Endothelial cell of umbilical vein (primary cell): ENCODE measurements at regions not wholly inside any gene's neighbourhood (a gene's known extent, or its start where the extent isn't known, plus 50 kb on each side); places are given as distances from the start of the nearest gene placed in this dataset.

Experiments used
- BruUV-seq: library from RNA; stranded (reverse); fragments of 400-500 nt; replicated peaks from 2 replicates; lab custom pipeline; 2021; lab: Mats Ljungman, UMichigan
- CTCF ChIA-PET: fragments of 300-600, 350-600 bp; sonication (Branson Sonifier 250); formaldehyde crosslinking; loops from one replicate; lab custom pipeline; 2021; ENCODE audit warnings: antibody characterized with exemption, inconsistent platforms; lab: Charles Lee
- POLR2A ChIA-PET: fragments of 300-600, 350-600 bp; sonication (Branson Sonifier 250); formaldehyde crosslinking; loops from one replicate; lab custom pipeline; 2021; ENCODE audit warnings: antibody characterized with exemption, inconsistent platforms; lab: Charles Lee
- DNase-seq: peaks from one replicate; pipeline ENCODE4 v3.0.0-alpha.2; 2011; ENCODE audit warnings: low read depth, low spot score
- FAIRE-seq: peaks from 2 replicates; lab custom pipeline; 2011; peaks lifted over from hg19 to GRCh38; lab: Jason Lieb, UNC
- H2AFZ ChIP-seq: 2 replicates; pipeline ENCODE4 v1.6.0; 2012; ENCODE audit warnings: low read depth, low read length, control low read depth, inconsistent platforms
- H3K27ac ChIP-seq: 2 replicates; pipeline ENCODE4 v1.5.1; 2011; ENCODE audit warnings: low read depth, mild to moderate bottlenecking, control low read depth, low read length, moderate library complexity; ENCODE audit not compliant: insufficient read depth
- H3K27me3 ChIP-seq, 2 experiments: 2 replicates each; pipeline versions ENCODE4 v1.6.0 to v1.6.1; 2011; ENCODE audit warnings: low read length in 2 of 2, mixed read lengths in 1 of 2; ENCODE audit not compliant: control insufficient read depth in 2 of 2, insufficient read depth in 2 of 2
- H3K36me3 ChIP-seq, 2 experiments: 2 replicates in 1 of 2; 3 replicates in 1 of 2; pipeline ENCODE4 v1.5.1; 2011; ENCODE audit warnings: low read length in 2 of 2, mild to moderate bottlenecking in 1 of 2, moderate library complexity in 1 of 2; ENCODE audit not compliant: control insufficient read depth in 2 of 2, insufficient read depth in 2 of 2; ENCODE audit errors: extremely low read depth in 1 of 2
- H3K4me1 ChIP-seq: 3 replicates; pipeline ENCODE4 v1.5.1; 2011; ENCODE audit warnings: mild to moderate bottlenecking, low read length; ENCODE audit not compliant: control insufficient read depth, insufficient read depth; ENCODE audit errors: extremely low read depth
- H3K4me2 ChIP-seq: 2 replicates; pipeline ENCODE4 v1.6.1; 2011; ENCODE audit warnings: low read length, control low read depth, mixed read lengths; ENCODE audit not compliant: insufficient read depth
- H3K4me3 ChIP-seq, 3 experiments: fragments of 200-600 bp in 1 of 3; sonication (generic), shearing (Covaris generic) in 1 of 3; replicated peaks in 1 of 3; 2 replicates each; pipeline ENCODE4 v1.5.1; 2011 to 2016; ENCODE audit warnings: control low read depth in 3 of 3, low read length in 3 of 3, mild to moderate bottlenecking in 2 of 3, inconsistent platforms in 1 of 3, low read depth in 1 of 3, moderate library complexity in 1 of 3; ENCODE audit not compliant: insufficient read depth in 1 of 3
- H3K79me2 ChIP-seq: 2 replicates; pipeline ENCODE4 v1.6.0; 2012; ENCODE audit warnings: low read length, inconsistent platforms; ENCODE audit not compliant: control insufficient read depth, insufficient read depth
- H3K9ac ChIP-seq: replicated peaks from 2 replicates; pipeline ENCODE3; 2011; ENCODE audit warnings: low read length, control low read depth; ENCODE audit not compliant: insufficient read depth; ENCODE audit errors: extremely low read depth
- H3K9me1 ChIP-seq: replicated peaks from 3 replicates; pipeline ENCODE4 v1.6.0; 2011; ENCODE audit warnings: mild to moderate bottlenecking, low read length; ENCODE audit not compliant: control insufficient read depth, insufficient read depth; ENCODE audit errors: extremely low read depth
- H3K9me3 ChIP-seq: replicated peaks from 2 replicates; pipeline ENCODE4 v1.5.1; 2012; ENCODE audit warnings: low read length, inconsistent platforms; ENCODE audit not compliant: control insufficient read depth, insufficient read depth
- H4K20me1 ChIP-seq: replicated peaks from 2 replicates; pipeline ENCODE3; 2011; ENCODE audit warnings: mild to moderate bottlenecking, low read length; ENCODE audit not compliant: control insufficient read depth, insufficient read depth; ENCODE audit errors: extremely low read depth
- CTCF ChIP-seq, 2 donors: IDR thresholded peaks; 1 replicate in 1 of 2; 2 replicates in 1 of 2; pipeline ENCODE4 v1.5.1; 2011; ENCODE audit warnings: low read length in 2 of 2, mild to moderate bottlenecking in 2 of 2, moderate library complexity in 2 of 2, control low read depth in 1 of 2, inconsistent platforms in 1 of 2, low read depth in 1 of 2; ENCODE audit not compliant: insufficient read depth in 1 of 2; ENCODE audit errors: extremely low read depth in 1 of 2
- EZH2 ChIP-seq: IDR thresholded peaks from 2 replicates; pipeline ENCODE4 v1.6.1; 2012; ENCODE audit warnings: borderline replicate concordance, low read depth, mild to moderate bottlenecking, moderate library complexity, low read length, inconsistent platforms; ENCODE audit not compliant: severe bottlenecking
- FOS ChIP-seq: IDR thresholded peaks from 2 replicates; pipeline ENCODE4 v1.6.1; 2011; ENCODE audit warnings: mild to moderate bottlenecking, low read length, moderate library complexity, borderline replicate concordance; ENCODE audit not compliant: insufficient read depth
- GATA2 ChIP-seq: IDR thresholded peaks from 2 replicates; pipeline ENCODE4 v1.7.0; 2011; ENCODE audit warnings: low read depth, mild to moderate bottlenecking, moderate library complexity, mixed read lengths, low read length; ENCODE audit not compliant: insufficient read length, insufficient read depth
- JUN ChIP-seq: IDR thresholded peaks from 2 replicates; pipeline ENCODE4 v1.6.1; 2011; ENCODE audit warnings: borderline replicate concordance, low read depth; ENCODE audit not compliant: insufficient read length, insufficient read depth
- MAX ChIP-seq: IDR thresholded peaks from 2 replicates; pipeline ENCODE4 v1.6.1; 2011; ENCODE audit not compliant: insufficient read depth, insufficient read length
- MYC ChIP-seq: IDR thresholded peaks from one replicate; pipeline ENCODE4 v1.6.1; 2011; ENCODE audit warnings: mild to moderate bottlenecking, low read depth, low read length
- POLR2A ChIP-seq: IDR thresholded peaks from 2 replicates; pipeline ENCODE4 v1.6.1; 2012; ENCODE audit warnings: low read depth, mild to moderate bottlenecking, control low read depth, low read length
- POLR2AphosphoS5 ChIP-seq: IDR thresholded peaks from 2 replicates; pipeline ENCODE4 v1.6.1; 2012; ENCODE audit warnings: low read depth, mild to moderate bottlenecking, control low read depth, low read length, moderate library complexity; ENCODE audit not compliant: insufficient read depth
- dilution Hi-C: fragments of 300-500 bp; cut with MboI; formaldehyde crosslinking; loops from one replicate; pipeline ENCODE4 v1.15.0; 2019; ENCODE audit warnings: low sequenced_read_pairs; ENCODE audit not compliant: extremely low pct_ligation_motif_present
- intact Hi-C: fragments of 100-400 bp; cut with micrococcal nuclease; formaldehyde crosslinking; loops from one replicate; pipeline ENCODE4 v1.10.0; 2022

- Histone ChIP-seq H3K4me3 (no peak overlapping the region), H4K20me1 (no peaks in the 10 kb centered on the region), H3K36me3 (no peaks in the 10 kb centered on the region), H3K9me3 (no peaks in the 10 kb centered on the region), H2AFZ (no peak overlapping the region), H3K27ac (no peak overlapping the region), H3K4me2 (no peak overlapping the region), H3K79me2 (no peaks in the 10 kb centered on the region), H3K9ac (no peak overlapping the region), H3K4me1 (no peaks in the 10 kb centered on the region), H3K9me1 (no peaks in the 10 kb centered on the region), H3K27me3 (no peaks in the 10 kb centered on the region)
- BruUV-seq, result no TSS peak
- FAIRE-seq (no peak), DNase-seq (no peak)
- intact Hi-C loops, result no loop called here
- ChIA-PET CTCF (no interaction called here), POLR2A (no interaction called here)
- dilution Hi-C loops, result no loop called here
- TF ChIP-seq CTCF (IDR thresholded peaks at IDR 0.05; ENCODE audit: extremely low read depth in 1 of 2, insufficient read depth in 1 of 2, low read depth in 1 of 2, low read length in 2 of 2) (no peak), POLR2A (no peak), JUN (no peak), EZH2 (no peak), POLR2AphosphoS5 (no peak), GATA2 (no peak), MAX (no peak), MYC (no peak), FOS (no peak)
Measured at GRCh38 chr2:84306361-84306760, 152.7 kb downstream of the SUCLG1 start.
